Renal cortical epithelial cell (primary cell): ENCODE measurements at regions not wholly inside any gene's neighbourhood (a gene's known extent, or its start where the extent isn't known, plus 50 kb on each side); places are given as distances from the start of the nearest gene placed in this dataset.

Source experiments
- DNase-seq: peaks from one replicate; pipeline ENCODE4 v3.0.0-alpha.2; 2011; ENCODE audit warnings: low read depth

DNA sequence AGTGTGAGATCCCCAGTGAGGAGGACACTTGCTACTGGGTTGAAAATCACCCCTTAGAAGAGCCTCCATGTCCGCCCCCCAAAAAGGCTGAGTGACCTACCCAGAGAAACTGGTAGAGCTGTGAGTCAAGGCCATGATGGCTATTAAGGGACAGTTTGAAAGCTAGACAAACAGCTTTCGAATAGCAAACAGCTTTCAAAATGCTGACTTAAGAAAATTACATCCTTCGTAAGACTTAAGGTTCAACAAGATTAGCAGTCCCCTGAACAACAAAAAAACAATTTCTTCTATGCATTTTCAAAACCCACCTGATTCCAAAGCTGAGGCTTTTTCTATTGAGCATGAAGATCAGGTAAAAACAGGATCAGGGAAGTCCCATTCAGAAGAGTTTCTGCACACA is 269.7 kb upstream of the SOX2 start:
- DNase-seq = no peak

DNA sequence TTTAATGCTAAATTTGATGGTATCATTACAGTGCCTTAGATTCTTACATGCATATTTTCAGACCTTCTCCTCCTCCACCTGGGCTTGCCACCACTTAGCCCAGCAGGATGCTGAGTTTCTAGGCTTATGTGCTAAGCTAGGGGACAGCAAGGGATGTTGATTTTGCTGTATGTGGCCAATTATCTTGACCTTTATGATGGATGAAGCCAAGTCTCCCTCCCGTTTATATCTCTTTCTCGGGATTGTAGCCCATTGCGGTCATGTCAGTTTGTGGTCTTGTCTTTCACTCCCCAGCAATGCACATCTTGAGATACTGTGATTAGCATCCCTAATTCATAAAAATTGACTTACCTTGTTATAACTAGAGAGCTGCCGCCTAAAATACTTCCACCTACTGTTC is 278.7 kb upstream of the SOX2 start:
- DNase-seq = no peak

DNA sequence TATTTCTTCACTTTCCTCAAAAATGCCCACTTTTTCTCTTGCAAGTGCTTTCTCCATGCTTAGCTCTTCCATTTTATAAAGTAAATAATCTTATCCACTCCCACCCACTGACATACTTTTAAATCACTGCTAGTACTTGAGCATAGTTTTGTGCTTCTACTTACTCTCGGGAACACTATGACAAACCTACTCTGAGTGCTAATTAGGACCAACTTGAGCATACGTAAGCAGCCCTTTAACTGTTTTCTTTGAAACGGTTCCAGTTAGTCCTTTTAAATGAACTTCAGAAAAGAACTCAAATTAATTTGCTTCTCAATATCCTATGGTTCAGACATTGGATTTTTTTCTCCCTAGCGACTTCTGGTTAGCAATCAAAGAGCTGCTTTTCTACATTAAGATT is 280.0 kb upstream of the SOX2 start:
- no peak for DNase-seq

DNA sequence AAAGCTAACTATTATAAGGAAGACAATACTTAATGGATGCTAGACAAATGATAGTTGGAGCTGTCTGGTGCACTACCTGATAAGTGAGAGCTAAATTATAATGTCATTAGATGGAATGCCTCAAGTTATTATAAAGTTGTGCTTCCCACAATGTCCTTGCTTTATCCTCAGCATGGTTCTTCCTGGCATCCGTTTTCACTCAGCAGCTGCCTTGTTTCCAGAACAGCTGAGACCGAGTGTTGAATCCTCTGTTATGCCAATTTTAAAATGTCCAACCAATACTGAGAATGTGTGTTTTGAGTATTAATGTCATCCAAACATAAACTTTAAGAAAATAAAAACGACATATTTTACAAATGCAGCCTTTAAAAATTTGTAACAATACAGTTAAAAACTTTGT is 286.7 kb upstream of the SOX2 start:
- no peak for DNase-seq

DNA sequence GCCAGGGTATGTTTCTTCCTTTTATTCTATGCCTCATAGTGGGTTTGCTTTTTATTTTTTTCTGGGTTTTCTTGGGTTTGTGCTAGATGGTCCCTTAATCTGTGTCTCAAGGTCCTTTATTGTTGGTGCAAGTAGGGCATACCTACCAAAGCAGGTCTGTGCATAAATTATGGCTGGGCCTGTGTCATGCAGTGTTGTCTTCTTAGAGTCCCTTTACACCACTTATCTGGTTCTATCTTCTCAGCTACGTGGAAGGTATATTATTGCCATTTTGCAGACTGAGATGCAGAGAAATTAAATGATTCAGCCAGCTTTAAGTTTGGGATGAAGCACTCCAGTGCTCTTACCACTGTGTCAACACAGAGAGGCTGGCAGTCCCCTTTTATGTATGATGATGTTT is 293.5 kb upstream of the SOX2 start:
- DNase-seq = no peak

DNA sequence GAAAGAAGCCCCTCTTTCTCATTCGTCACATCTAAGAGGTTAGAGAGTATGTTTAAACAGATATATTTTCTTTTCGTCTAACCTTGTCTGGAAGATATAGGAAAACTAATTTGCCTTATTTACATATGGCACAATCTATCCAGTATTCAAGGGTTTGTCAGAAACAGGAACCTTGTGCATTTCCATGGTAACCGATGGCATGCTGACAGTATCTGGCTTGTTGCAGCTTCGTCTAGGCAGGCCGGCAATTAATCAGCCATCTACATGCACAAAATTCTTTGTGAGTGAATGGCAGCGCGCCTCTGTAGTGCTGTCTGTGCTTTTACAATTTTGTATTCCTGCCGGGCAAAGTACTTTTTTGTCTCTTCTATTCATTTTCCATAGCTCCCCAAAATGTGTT is 294.0 kb upstream of the SOX2 start:
- DNase-seq = no peak

DNA sequence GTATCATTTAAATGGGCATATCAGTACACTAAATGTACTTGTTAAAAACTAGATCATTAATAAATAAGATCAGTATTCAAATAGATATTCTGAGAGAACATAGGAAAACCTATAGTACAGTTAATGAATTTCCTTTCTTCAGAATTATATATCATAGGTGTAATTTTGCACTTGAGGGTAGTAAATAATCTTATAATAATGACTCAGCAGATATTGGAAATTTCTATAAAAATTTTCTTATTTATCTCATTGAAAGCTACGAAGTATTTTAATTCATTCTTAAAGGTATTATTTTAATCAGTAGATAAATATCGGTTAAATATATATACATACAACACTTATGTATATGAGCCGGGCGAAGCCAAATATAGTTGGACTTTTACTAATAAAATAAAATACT is 300.9 kb upstream of the SOX2 start:
- DNase-seq = no peak

DNA sequence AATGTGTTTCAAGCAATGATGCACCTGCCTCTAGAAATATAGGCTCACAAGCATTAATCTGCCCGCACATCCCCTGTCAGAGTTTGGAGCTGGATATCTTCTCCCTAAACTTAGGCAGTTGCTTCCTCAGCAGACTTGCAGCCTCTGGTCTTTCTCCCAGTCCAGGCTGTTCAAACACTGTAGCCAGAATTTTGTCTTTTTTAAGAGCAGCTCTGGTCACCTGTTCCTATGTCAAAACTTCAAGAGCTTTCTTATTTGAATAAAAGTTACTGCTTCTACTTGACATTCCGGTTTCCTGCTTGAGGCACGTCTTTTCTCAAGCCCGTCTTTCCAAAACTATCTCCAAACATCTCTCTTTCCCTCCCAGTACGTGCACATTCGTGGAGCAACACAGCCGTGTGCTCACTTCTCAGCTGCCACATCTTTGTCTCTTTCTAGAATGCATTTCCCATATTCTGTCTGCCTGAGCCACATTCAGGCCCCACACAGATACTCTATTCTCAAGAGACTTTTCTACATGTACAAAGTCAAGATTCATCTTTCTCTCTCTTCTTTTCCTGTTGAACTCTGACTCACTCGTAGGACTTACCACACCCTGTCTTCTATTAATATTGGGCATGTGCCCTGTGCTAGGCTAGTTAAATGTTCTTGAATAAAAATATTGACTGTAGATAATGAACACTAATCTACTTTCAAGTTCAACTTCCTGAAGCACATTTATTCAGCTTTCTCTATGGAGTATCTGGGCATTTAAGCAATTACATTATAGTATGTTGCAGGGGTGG is 307.7 kb upstream of the SOX2 start:
- DNase-seq = no peak

DNA sequence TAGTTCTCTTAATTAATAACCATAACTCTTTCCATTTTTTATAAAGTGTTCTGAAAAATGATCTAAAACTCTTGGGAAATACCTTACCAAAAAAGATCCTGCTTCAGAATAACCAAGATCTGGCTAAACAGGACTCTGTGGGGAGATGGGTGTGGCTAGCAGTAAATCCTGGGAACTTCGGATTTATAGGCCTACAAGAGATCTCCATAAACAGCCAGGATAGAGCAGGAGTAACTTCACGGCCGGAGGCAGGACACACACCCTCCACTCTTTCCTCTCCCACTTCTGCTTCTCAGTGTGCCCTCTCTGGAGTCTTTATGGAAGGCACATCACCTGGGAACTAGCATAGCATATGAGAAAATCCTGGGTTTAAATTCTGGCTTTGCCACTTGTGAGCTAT is 309.4 kb upstream of the SOX2 start:
- no peak for DNase-seq

DNA sequence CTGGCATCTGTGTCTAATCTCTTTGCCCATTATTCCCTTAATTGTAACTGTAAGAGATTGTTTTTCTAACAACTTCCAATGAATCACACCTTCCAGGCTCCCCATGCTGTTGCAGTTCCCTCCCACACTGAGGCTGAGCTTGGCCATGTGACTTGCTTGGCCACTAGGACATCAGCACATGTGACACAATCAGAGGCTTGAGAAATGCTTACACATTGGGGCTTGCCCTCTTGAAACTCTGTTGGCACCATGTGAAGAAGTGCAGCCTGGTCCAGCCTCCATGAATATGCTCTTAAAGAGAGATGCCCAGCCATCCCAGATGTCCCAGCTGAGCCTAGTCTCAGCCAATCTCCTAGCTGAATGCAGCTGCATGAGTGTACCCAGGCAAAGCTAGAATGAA is 326.8 kb upstream of the SOX2 start:
- DNase-seq = peak; percentile 2

DNA sequence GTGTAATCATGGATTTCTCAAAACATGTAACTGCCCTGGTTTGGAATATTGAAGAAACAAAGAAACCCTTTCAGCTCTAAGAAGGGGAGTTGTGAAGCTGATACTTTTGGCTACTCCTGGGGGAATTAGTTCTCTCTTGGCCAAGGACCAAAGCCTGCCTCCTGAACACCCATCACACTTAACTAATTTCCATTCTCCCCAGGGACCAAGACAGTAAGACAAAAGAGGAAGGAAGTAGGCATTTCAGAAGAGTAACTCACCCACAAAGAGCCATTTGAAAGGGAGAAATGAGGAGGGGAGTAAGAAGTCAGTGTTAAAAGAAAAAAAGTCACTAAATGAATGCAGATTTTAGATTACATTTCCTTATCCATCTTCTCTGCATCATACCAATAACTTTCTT is 328.0 kb upstream of the SOX2 start:
- DNase-seq = no peak

DNA sequence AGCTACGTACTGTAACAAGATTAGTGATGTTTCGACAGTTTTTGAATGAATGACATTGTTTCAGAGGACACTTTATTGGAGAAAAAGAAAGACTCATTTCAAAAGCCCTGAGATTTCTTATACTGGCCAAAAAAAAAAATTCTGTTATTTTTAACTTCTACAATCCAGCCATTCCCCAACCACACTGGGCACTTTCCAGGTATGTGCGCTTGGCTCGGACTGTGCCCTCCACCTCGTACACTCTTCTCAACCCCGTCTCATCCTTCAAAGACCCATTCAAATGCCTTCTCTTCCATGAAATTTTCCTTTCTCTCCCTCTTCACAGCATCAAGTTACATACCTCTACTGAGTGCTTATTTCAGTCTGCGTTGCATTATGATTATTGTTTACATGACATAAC is 328.5 kb upstream of the SOX2 start:
- no peak for DNase-seq

DNA sequence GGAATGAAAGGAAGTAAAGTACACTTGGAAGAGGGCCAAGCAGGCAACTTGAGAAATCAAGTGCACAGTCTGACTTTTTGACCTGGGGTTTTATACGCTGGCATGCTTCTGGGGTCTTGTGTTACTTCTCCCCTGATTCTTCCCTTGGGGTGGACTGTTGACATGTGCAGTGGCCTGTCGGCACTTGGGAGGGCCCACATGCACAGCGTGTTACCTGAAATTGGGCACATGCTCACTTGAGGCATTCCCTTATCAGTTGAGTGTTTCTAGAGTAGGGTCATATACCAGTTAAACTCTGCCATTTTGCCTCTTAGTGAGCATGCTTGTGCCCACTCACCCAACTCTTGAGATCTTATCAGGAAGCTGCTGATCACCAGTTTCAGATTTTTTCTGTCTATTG is 329.1 kb upstream of the SOX2 start:
- DNase-seq = no peak

DNA sequence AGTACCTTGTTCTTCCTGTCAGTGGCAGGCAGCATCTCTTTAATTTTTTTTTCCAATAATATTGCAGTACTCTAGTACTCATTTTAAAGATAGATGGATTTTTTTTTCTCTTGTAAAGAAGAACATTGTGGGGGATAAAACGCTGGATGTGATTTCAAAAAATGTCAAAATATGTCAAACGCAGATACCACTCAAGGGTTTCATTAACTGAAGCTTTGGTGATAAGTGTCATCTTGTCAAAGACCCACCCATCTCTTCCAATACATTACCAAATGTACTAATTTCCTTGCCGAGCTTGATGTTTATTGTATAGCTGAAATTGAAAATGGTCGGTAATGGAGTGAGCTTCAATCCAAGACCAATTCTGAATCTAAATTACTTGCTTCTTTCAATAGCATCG is 332.4 kb upstream of the SOX2 start:
- DNase-seq = no peak

DNA sequence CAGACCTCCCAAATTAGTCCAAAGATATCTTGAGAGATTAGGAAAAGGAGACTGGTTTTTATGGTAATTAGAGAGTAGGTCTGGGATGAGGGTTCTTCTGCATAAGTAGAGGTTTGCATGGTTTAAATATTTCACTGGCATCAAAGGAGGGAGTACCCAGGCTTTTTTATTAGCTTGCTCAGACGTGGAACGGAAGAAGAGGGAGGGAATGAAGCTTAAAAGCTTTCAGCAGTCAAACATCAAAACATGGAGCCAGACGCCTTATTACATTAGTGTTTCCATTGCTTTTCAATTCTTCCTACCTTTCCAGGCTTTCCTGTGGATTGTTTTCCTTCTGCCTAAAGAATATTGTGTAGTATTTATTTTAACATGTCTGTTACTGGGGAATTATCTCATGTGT is 342.1 kb upstream of the SOX2 start:
- DNase-seq = no peak

DNA sequence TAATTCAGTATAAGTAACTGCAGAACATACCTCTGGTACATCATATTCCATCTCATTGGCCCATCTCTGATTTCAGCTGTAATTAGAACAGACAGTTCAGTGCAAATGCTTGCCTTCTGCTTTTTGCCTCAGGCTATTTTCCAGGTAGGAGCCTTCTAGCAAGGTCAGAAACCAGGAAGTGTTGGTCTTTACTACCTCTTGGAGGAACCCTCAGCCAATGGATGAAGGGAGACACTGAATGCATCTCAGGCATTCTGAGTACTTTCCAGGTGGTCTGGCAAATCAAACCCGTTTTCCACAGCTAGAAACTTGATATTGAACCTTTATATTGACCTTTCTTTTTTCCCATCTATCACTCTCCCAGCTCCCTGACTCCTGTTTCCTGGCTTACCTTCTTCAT is 348.5 kb upstream of the SOX2 start:
- no peak for DNase-seq

DNA sequence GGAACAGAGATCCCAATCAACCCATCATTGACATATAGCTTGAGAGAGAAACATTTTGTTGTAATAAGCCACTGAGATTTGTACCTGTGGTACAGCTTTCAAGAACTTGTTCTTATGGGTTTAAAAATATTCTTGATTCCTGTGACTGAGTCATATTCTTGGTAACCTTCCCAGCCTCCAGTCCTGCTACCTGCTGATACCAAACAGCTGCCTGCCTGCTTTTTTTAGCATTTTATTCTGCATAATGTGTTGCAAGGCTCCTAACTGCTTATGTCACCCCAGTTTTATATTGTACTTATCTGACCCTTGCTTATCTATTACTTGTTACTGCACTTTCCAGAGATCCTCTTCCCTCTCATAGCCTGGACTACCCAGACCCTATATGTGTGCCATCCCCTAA is 349.3 kb upstream of the SOX2 start:
- peak; percentile 3 for DNase-seq

DNA sequence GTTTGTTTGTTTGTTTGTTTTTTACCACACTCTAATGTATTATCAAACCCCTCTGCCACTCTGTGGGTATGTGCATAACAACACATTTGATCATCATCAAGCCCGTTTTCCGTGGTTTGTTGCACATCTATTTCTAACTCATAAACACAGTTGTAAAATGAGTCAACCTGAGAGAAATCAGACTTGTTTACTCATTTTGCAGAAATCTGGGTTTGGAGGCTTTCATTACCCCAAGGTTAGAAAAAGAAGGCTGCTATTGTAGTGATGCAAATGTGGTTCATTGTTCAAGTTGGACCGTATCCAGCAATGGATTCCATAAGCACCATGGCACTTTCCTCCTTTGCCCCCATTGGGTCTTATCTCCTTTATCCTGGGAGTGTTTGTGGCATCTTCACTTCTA is 353.2 kb upstream of the SOX2 start:
- peak; percentile 2 for DNase-seq

DNA sequence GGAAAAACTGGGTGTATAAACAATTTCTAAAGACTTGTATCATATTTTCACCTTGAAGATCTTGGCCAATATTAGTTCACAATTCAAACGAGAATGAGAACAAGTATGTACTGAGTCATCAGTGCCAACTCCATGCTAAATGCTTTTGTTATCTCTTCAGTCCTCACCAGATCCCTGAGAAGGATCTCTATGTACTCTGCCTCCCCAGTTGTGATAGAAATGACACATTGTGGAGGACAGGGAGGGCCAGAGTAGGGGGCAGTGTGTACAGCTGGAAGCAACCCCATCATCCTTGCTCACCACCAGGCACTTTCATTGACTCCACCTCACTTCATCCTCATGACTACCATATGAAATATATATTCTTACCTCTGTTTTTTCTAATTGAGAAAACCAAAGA is 353.7 kb upstream of the SOX2 start:
- no peak for DNase-seq

DNA sequence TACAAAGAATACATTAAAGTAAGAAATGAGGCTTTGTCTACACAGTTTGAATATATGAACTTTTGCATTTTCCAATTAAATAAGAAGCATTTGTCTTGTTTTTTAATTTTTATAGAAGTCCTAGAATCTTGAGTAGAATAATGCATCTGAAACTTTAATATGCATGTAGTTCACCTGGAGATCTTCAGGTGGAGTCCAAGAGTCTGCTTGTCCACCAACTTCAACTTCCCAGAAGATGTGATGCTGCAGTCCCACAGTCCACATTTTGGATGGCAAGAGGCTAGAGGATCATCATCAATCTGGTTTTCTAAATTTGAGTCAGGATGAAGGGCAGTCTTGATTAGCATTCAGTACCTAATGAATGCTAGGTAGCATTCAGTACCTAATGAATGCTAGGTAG is 357.6 kb upstream of the SOX2 start:
- DNase-seq = no peak

DNA sequence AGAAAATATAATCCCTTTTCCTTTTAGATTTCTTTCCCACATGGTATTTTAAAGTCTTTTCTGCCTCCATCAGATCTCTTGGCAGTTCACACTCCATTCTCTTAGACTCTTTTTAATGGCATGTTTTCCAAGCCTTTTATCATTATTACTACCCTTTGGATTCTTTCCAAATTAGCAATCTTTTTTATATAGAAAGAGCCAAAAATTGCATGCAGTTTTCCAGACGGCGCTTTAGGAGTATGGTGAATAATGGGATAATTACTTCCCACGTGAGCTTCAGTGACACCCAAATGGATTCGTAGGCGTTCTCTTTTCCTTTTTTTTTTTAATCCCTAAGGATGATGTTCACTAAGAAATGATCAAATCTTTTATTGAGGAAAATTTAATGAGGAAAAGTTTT is 354.8 kb upstream of the DNAJC19 start:
- DNase-seq = no peak

DNA sequence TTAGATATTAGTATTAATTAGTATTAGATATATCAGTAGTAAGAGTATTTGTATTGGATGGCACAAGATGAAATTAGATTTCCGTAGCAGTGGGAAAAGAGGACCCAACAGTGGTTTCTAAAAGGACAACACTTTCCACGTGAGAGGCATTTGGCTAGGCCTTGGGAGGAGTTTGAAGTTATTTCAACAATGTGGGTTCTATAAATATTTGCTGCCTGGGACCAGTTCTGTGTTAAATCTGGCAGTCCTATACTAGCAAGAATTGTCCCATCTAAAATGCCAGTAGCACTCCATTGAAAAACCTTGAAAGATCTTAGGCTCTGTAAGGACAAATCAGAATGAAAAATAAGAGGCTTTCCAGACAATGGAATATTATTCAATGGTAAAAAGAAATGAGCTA is 347.1 kb upstream of the DNAJC19 start:
- no peak for DNase-seq

DNA sequence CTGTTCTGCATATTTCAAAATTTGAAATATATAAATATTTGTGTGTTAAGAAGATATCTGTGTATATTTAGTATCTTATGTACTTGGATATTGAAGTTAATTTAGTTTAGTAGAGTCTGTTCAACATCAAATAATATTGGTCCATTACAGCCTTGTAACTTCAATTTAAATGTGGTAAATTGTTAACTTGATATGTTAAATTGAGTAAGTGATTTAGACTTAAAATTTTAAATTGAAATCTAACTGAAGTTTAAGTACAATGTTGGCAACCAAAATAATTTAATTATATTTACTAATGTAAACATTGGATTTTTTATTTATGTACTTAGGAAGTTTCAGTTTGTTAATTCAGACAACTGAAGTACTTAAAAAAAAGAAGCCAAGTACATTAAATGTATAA is 343.9 kb upstream of the DNAJC19 start:
- no peak for DNase-seq

DNA sequence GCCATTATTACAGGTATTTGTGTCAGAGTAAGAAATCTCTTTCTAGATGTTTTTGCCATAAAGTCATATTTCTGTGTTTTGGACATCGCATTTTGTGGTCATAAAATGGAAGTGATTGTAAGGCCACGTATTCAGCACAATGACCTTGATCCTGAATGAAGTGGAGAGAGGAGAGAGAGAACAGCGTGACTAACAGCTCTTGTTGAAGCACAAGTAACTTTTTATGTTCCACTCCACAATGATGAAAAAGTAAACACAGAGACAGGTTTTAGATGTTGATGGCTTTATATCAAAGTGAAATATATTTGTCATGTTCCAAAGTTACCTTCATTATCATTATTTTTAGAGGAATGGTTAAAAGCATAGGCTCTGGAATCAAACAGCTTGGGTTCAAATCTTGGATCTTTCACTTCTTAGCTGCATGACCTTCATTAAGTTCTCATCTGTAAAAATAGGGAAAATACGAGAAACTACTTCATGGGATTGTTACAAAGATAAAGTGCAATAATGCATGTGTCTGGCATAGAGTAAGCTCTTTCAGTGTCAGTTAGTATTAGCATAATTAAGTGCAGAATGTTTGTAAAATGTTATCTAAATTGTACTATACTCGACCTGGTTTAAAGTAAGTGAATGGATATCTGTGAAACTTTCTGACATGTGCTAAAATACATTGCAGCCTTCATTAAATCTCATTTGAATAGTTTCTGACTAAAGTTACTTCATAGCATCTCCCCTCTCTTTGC is 341.5 kb upstream of the DNAJC19 start:
- DNase-seq = no peak
